ENCODE measurements at regions not wholly inside any gene's neighbourhood (a gene's known extent, or its start where the extent isn't known, plus 50 kb on each side); places are given as distances from the start of the nearest gene placed in this dataset.

GRCh38 chr9:84403288-84403687 lies 62.7 kb upstream of the SLC28A3 start:
- intact Hi-C loops (cut with DNase I) = no loop called here
- no peak for DNase-seq
- H3K4me3 ChIP-seq = no peak overlapping the region
- no peaks in the 10 kb centered on the region for H3K4me1 ChIP-seq
- H3K36me3 ChIP-seq = no peaks in the 10 kb centered on the region
- H3K9me3 ChIP-seq = peaks cover 0 to 2% (median 0%) of the 10 kb centered on the region in 3 donors
- WGBS, 2 donors = 69 to 73% methylated on average over 2 to 3 of the region's 3 CpGs
- H3K27me3 ChIP-seq = no peaks in the 10 kb centered on the region
- TF ChIP-seq POLR2A (IDR thresholded peaks at IDR 0.05) = no peak
- no peak overlapping the region for H3K27ac ChIP-seq

- Histone ChIP-seq H3K27me3 (no peaks in the 10 kb centered on the region), H3K4me3 (no peak overlapping the region), H3K27ac (no peak overlapping the region), H3K36me3 (no peaks in the 10 kb centered on the region), H3K4me1 (no peaks in the 10 kb centered on the region), H3K9me3 (peaks cover 0 to 11% (median 0%) of the 10 kb centered on the region in 3 donors)
- intact Hi-C loops (cut with DNase I) = no loop called here
- TF ChIP-seq, protein P1, sequence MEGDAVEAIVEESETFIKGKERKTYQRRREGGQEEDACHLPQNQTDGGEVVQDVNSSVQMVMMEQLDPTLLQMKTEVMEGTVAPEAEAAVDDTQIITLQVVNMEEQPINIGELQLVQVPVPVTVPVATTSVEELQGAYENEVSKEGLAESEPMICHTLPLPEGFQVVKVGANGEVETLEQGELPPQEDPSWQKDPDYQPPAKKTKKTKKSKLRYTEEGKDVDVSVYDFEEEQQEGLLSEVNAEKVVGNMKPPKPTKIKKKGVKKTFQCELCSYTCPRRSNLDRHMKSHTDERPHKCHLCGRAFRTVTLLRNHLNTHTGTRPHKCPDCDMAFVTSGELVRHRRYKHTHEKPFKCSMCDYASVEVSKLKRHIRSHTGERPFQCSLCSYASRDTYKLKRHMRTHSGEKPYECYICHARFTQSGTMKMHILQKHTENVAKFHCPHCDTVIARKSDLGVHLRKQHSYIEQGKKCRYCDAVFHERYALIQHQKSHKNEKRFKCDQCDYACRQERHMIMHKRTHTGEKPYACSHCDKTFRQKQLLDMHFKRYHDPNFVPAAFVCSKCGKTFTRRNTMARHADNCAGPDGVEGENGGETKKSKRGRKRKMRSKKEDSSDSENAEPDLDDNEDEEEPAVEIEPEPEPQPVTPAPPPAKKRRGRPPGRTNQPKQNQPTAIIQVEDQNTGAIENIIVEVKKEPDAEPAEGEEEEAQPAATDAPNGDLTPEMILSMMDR (IDR thresholded peaks at IDR 0.05) = peak; percentile 22 to 63 (median 38)
- TF ChIP-seq POLR2A (IDR thresholded peaks at IDR 0.05) = no peak
- WGBS, 2 donors = 41 to 42% methylated on average over 8 of the region's 8 CpGs
- no peak for DNase-seq
Observed at GRCh38 chr9:84404095-84404686, 63.6 kb upstream of the SLC28A3 start.

DNA sequence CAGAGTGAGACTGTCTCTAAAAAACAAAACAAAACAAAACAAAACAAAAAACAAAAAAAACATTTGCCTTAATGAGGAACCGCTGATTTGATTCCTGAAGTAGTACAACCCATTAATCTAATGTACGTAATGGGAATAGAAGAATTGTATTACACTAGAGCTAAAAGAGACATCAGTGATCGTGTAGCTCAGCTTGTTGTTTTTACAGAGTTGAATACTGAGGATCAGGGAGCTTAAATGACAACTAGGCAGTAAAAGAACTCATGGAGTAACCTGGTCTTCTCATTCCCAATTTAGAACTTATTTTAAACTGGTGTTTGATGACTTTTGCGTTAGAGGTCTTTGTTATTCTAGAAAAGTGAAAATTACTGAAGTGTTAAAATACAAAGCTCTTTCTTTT lies 65.1 kb upstream of the SLC28A3 start:
- Histone ChIP-seq H3K27ac (no peak overlapping the region), H3K4me1 (no peaks in the 10 kb centered on the region), H3K36me3 (no peaks in the 10 kb centered on the region), H3K9me3 (peaks cover 0 to 11% (median 0%) of the 10 kb centered on the region in 3 donors), H3K4me3 (no peak overlapping the region), H3K27me3 (no peaks in the 10 kb centered on the region)
- intact Hi-C loops (cut with DNase I) = no loop called here
- 87 to 88% methylated on average over 4 of the region's 4 CpGs for WGBS, 2 donors
- TF ChIP-seq POLR2A (IDR thresholded peaks at IDR 0.05) = no peak
- TF ChIP-seq, protein P1 (IDR thresholded peaks at IDR 0.05) = no peak
- DNase-seq = no peak

DNA sequence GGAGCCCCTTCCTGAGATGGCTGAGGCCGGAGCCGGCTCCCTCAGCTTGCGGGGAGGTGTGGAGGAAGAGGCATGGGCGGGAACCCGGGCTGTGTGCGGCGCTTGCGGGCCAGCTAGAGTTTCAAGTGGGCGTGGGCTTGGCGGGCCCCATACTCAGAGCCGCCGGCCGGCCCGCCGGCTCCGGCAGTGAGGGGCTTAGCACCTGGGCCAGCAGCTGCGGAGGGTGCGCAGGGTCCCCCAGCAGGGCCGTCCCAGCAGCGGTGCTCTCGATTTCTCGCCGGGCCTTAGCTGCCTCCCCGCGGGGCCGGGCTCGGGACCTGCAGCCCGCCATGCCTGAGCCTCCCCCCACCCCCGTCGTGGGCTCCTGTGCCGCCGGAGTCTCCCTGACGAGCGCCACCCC lies 67.9 kb upstream of the SLC28A3 start:
- no peaks in the 10 kb centered on the region for H3K36me3 ChIP-seq
- H3K4me3 ChIP-seq = no peak overlapping the region
- H3K27ac ChIP-seq = no peak overlapping the region
- TF ChIP-seq POLR2A (IDR thresholded peaks at IDR 0.05) = no peak
- TF ChIP-seq, protein P1 (IDR thresholded peaks at IDR 0.05) = no peak
- no CpG with 5 or more reads among the region's 34 CpGs for WGBS, 2 donors
- no peak for DNase-seq
- intact Hi-C loops (cut with DNase I) = no loop called here
- no peaks in the 10 kb centered on the region for H3K27me3 ChIP-seq
- H3K4me1 ChIP-seq = peaks cover 0 to 12% (median 0%) of the 10 kb centered on the region in 3 donors
- peaks cover 0 to 11% (median 0%) of the 10 kb centered on the region in 3 donors for H3K9me3 ChIP-seq

DNA sequence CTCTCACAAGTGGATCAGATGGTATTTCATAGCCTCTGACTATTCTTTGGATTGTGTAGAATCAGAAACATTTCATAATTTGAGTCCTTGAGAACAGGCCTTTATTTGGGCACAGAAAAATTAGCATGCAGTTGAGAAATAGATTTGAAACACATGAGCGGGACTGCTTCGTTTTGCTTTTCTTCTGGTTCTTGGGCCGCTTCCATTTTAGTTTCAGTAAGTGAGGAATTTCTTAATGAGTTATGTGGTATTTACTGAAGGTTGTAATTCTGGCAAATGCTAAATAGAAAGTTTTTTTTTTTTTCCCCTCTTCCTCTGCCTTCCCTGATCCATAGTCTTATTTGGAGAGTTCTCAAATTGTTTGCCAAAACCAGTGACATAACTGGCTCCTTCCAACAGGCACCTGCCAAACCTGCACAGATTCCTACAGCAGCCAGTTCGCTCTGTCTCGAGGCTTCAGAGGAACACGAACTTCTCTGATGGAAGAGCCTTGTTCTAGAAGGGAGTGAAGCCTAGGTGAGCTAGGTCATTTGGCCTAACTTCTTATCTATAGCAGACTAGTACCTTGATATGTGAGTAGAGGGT lies 71.2 kb upstream of the SLC28A3 start:
- 33 to 44% methylated on average over 6 of the region's 6 CpGs for WGBS, 2 donors
- no peaks in the 10 kb centered on the region for H3K27me3 ChIP-seq
- H3K36me3 ChIP-seq = no peaks in the 10 kb centered on the region
- peak overlapping the region in 1 of 4 donors; percentile 44 for H3K27ac ChIP-seq
- H3K4me1 ChIP-seq = peaks cover 0 to 12% (median 0%) of the 10 kb centered on the region in 3 donors
- no peak for DNase-seq
- peaks cover 0 to 11% (median 0%) of the 10 kb centered on the region in 3 donors for H3K9me3 ChIP-seq
- intact Hi-C loops (cut with DNase I) = no loop called here
- H3K4me3 ChIP-seq = no peak overlapping the region
- no peak for TF ChIP-seq POLR2A (IDR thresholded peaks at IDR 0.05)
- TF ChIP-seq, protein P1 (IDR thresholded peaks at IDR 0.05) = no peak

Data from esophagus squamous epithelium (tissue), 5 donors.